SU-DHL-6 (cell line): ENCODE measurements at regions not wholly inside any gene's neighbourhood (a gene's known extent, or its start where the extent isn't known, plus 50 kb on each side); places are given as distances from the start of the nearest gene placed in this dataset.

Experiments used
- H2AFZ ChIP-seq: fragments of 200-600 bp; sonication (generic); 2 replicates; pipeline ENCODE4 v1.6.1; 2014; ENCODE audit warnings: low read depth, mild to moderate bottlenecking, moderate library complexity, mixed read lengths, antibody characterized with exemption, low read length; ENCODE audit not compliant: severe bottlenecking
- H3F3A ChIP-seq: fragments of 200-600 bp; shearing (Covaris generic); 2 replicates; pipeline ENCODE4 v1.6.0; 2016; ENCODE audit warnings: antibody characterized with exemption, mild to moderate bottlenecking; ENCODE audit not compliant: insufficient read depth
- H3K27ac ChIP-seq: fragments of 200-600 bp; sonication (generic); 2 replicates; pipeline ENCODE4 v1.5.1; 2016; ENCODE audit warnings: low read depth, mild to moderate bottlenecking, low read length, moderate library complexity, mixed read lengths
- H3K27me3 ChIP-seq: fragments of 200-600 bp; sonication (generic), shearing (Covaris generic); 2 replicates; pipeline ENCODE4 v1.6.0; 2014; ENCODE audit warnings: mild to moderate bottlenecking, low read length
- H3K36me3 ChIP-seq: fragments of 200-600 bp; sonication (generic); 2 replicates; pipeline ENCODE4 v1.6.1; 2014; ENCODE audit warnings: mild to moderate bottlenecking, low read length, mixed read lengths
- H3K4me2 ChIP-seq: fragments of 300-600, 200-600 bp; shearing (Covaris generic), sonication (generic); 2 replicates; pipeline ENCODE4 v1.6.0; 2014; ENCODE audit warnings: low read length, low read depth, mild to moderate bottlenecking; ENCODE audit not compliant: poor library complexity, severe bottlenecking
- H3K4me3 ChIP-seq: fragments of 200-600 bp; sonication (generic); 2 replicates; pipeline ENCODE4 v1.5.1; 2014; ENCODE audit warnings: antibody characterized with exemption, low read length, mild to moderate bottlenecking, mixed read lengths; ENCODE audit not compliant: insufficient read depth, poor library complexity, severe bottlenecking
- H3K79me2 ChIP-seq: fragments of 200-600 bp; sonication (generic); 2 replicates; pipeline ENCODE4 v1.6.1; 2014; ENCODE audit warnings: mild to moderate bottlenecking, low read length, moderate library complexity; ENCODE audit not compliant: insufficient read depth
- H3K9ac ChIP-seq: fragments of 200-600 bp; sonication (generic); 2 replicates; pipeline ENCODE4 v1.7.0; 2014; ENCODE audit warnings: mild to moderate bottlenecking, low read length
- H3K9me2 ChIP-seq: fragments of 200-600 bp; sonication (generic); replicated peaks from 2 replicates; pipeline ENCODE4 v1.6.1; 2014; ENCODE audit warnings: low read length; ENCODE audit not compliant: insufficient read depth
- H3K9me3 ChIP-seq: fragments of 200-600 bp; sonication (generic); 2 replicates; pipeline ENCODE4 v1.6.1; 2014; ENCODE audit warnings: low read length, mixed read lengths; ENCODE audit not compliant: insufficient read depth
- H4K20me1 ChIP-seq: fragments of 200-600 bp; sonication (generic); 2 replicates; pipeline ENCODE4 v1.6.1; 2014; ENCODE audit warnings: low read depth, mild to moderate bottlenecking, antibody characterized with exemption, low read length, moderate library complexity, mixed read lengths
- CTCF ChIP-seq: fragments of 200-600 bp; sonication (generic); IDR thresholded peaks from one replicate; pipeline ENCODE4 v1.5.1; 2017; ENCODE audit warnings: antibody characterized with exemption, mild to moderate bottlenecking, low read length, moderate library complexity; ENCODE audit not compliant: insufficient read depth, poor library complexity, severe bottlenecking
- EZH2phosphoT487 ChIP-seq: fragments of 200-600 bp; sonication (generic), shearing (Covaris generic); conservative IDR thresholded peaks from 2 replicates; pipeline ENCODE4 v1.6.1; 2018; ENCODE audit warnings: mild to moderate bottlenecking, antibody characterized with exemption, low read length, moderate library complexity, mixed read lengths

DNA sequence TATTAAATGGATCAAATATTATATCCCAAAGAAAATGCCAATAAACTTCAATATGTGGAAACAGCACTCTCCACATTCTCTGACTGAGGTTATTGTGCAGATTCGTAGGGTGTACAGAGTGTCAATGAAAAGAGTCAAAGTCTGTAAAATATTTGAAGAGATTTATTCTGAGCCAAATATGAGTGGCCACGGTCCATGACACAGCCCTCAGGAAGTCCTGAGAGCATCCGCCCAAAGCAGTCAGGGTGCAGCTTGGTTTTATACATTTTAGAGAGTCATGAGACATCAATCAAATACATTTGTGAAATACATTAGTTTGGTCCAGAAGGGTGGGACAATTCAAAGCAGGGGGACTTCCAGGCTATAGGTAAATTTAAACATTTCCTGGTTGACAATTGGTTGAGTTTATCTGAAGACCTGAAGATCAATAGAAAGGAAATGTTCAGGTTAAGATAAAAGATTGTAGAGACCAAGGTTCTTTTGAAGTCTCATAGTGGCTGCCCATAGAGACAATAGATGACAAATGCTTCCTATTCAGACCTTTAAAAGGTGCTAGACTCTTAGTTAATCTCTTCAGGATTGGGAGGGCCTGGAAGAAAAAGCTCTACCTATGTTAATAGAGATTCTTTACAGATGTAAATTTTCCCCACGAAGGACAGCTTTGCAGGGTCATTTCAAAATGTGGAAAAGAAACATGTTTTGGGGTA, 569.5 kb downstream of the MATN1 start:
- Histone ChIP-seq H3K9ac (no peak overlapping the region), H3K36me3 (no peaks in the 10 kb centered on the region), H3K79me2 (no peaks in the 10 kb centered on the region), H3K4me3 (no peak overlapping the region), H3F3A (no peaks in the 10 kb centered on the region), H3K27me3 (no peaks in the 10 kb centered on the region), H3K9me2 (no peaks in the 10 kb centered on the region), H3K4me2 (no peak overlapping the region), H2AFZ (no peak overlapping the region), H3K27ac (no peak overlapping the region), H3K9me3 (no peaks in the 10 kb centered on the region), H4K20me1 (no peaks in the 10 kb centered on the region)
- TF ChIP-seq EZH2phosphoT487: no peak
- TF ChIP-seq CTCF: no peak

- Histone ChIP-seq H3K27ac (no peak overlapping the region), H3K4me2 (no peak overlapping the region), H3K9ac (no peak overlapping the region), H3K9me2 (no peaks in the 10 kb centered on the region), H3F3A (no peaks in the 10 kb centered on the region), H3K9me3 (no peaks in the 10 kb centered on the region), H3K79me2 (no peaks in the 10 kb centered on the region), H3K36me3 (no peaks in the 10 kb centered on the region), H3K4me3 (no peak overlapping the region), H3K27me3 (no peaks in the 10 kb centered on the region), H2AFZ (no peak overlapping the region), H4K20me1 (no peaks in the 10 kb centered on the region)
- TF ChIP-seq CTCF (no peak), EZH2phosphoT487 (no peak)
Observed at GRCh38 chr1:30151826-30152225, 571.6 kb downstream of the MATN1 start.

GRCh38 chr1:30151119-30151518, 572.3 kb downstream of the MATN1 start:
- no peaks in the 10 kb centered on the region for H3K36me3 ChIP-seq
- H2AFZ ChIP-seq: no peak overlapping the region
- TF ChIP-seq EZH2phosphoT487: no peak
- no peaks in the 10 kb centered on the region for H4K20me1 ChIP-seq
- H3K4me3 ChIP-seq: no peak overlapping the region
- H3K27me3 ChIP-seq: no peaks in the 10 kb centered on the region
- no peak overlapping the region for H3K9ac ChIP-seq
- H3K9me3 ChIP-seq: no peaks in the 10 kb centered on the region
- H3K79me2 ChIP-seq: no peaks in the 10 kb centered on the region
- H3F3A ChIP-seq: no peaks in the 10 kb centered on the region
- H3K27ac ChIP-seq: no peak overlapping the region
- no peaks in the 10 kb centered on the region for H3K9me2 ChIP-seq
- no peak overlapping the region for H3K4me2 ChIP-seq

- H3K9me3 ChIP-seq: no peaks in the 10 kb centered on the region
- no peaks in the 10 kb centered on the region for H3F3A ChIP-seq
- no peaks in the 10 kb centered on the region for H3K27me3 ChIP-seq
- H3K79me2 ChIP-seq: no peaks in the 10 kb centered on the region
- H3K27ac ChIP-seq: no peak overlapping the region
- no peak overlapping the region for H3K4me3 ChIP-seq
- H3K9me2 ChIP-seq: no peaks in the 10 kb centered on the region
- H3K4me2 ChIP-seq: no peak overlapping the region
- no peaks in the 10 kb centered on the region for H3K36me3 ChIP-seq
- TF ChIP-seq CTCF (no peak), EZH2phosphoT487 (no peak)
- no peak overlapping the region for H3K9ac ChIP-seq
- no peak overlapping the region for H2AFZ ChIP-seq
- H4K20me1 ChIP-seq: no peaks in the 10 kb centered on the region
Observed at GRCh38 chr1:30149226-30149625, 574.2 kb downstream of the MATN1 start.
